Breast epithelium (tissue), 3 donors: ENCODE measurements at regions not wholly inside any gene's neighbourhood (a gene's known extent, or its start where the extent isn't known, plus 50 kb on each side); places are given as distances from the start of the nearest gene placed in this dataset.

Experiments
- CTCF ChIP-seq, 3 donors: fragments of 450-650 bp; IDR thresholded peaks; one replicate each; pipeline ENCODE4 v1.5.1; 2016 to 2017; ENCODE audit warnings: antibody characterized with exemption in 3 of 3, mild to moderate bottlenecking in 3 of 3, moderate library complexity in 3 of 3
- POLR2A ChIP-seq: fragments of 450-650 bp; IDR thresholded peaks from one replicate; pipeline ENCODE4 v1.6.1; 2016; ENCODE audit warnings: antibody characterized with exemption, mild to moderate bottlenecking, moderate library complexity

DNA sequence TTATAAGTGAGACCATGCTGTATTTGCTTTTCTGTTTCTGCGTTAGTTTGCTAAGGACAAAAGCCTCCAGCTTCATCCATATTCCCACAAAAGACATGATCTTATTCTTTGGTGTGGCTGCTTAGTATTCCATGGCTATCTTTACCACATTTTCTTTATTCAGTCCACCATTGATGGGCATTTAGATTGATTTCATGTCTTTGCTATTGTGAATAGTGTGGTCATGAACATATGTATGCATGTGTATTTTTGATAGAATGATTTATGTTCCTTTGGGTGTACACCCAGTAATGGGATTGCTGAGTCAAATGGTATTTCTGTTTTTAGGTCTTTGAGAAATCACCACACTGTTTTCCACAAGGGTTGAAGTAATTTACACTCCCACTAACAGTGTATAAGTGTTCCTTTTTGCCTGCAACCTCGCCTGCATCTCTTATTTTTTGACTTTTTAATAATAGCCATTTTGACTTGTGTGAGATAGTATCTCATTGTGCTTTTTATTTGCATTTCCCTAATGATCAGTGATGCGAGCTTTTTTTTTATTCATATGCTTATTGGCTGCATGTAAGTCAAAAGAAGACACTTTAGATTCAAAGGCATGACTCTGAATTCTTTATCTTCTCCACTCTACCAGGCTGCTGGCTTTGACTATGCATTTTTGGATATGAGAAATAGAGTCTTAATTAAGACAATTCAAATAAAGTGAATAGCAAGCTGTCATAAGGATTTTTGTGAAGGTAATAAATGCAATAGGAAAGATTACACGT lies 183.3 kb upstream of the SYNPR start:
- TF ChIP-seq POLR2A (no peak), CTCF (IDR thresholded peaks at IDR 0.05) (no peak)
